Stimulated activated CD4-positive, alpha-beta T cell treated with anti-CD3 and anti-CD28 coated beads, Interleukin-15, amount 100 ng/mL, for 24 hours (primary cell): ENCODE measurements at regions not wholly inside any gene's neighbourhood (a gene's known extent, or its start where the extent isn't known, plus 50 kb on each side); places are given as distances from the start of the nearest gene placed in this dataset.
"Not testable (repeated sequence)": the region's sequence is repeated elsewhere in the genome, so short reads cannot be mapped to it uniquely, and the experiment has no call there.

Experiments used
- DNase-seq: peaks from one replicate; pipeline ENCODE4 v3.0.0-alpha.2; 2020

GRCh38 chr2:167575276-167575675 lies 672.1 kb downstream of the STK39 start:
- DNase-seq = no peak

- DNase-seq = no peak
Observed at GRCh38 chr2:167572883-167573619, 674.3 kb downstream of the STK39 start.

GRCh38 chr2:167570370-167570769 lies 677.0 kb downstream of the STK39 start:
- no peak for DNase-seq

DNA sequence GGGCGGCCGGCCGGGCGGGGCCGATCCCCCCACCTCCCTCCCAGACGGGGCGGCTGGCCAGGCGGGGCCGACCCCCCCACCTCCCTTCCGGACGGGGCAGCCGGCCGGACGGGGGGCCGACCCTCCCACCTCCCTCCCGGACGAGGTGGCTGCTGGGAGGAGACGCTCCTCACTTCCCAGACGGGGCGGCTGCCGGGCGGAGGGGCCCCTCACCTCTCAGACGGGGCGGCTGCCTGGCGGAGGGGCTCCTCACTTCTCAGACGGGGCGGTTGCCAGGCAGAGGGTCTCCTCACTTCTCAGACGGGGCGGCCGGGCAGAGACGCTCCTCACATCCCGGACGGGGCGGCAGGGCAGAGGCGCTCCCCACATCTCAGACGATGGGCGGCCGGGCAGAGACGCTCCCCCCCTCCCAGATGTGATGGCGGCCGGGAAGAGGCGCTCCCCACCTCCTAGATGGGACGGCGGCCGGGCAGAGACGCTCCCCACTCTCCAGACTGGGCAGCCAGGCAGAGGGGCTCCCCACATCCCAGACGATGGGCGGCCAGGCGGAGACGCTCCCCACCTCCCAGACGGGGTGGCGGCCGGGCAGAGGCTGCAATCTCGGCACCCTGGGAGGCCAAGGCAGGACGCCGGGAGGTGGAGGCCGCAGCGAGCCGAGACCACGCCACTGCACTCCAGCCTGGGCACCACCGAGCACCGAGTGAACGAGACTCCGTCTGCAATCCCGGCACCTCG lies 675.8 kb downstream of the XIRP2 start:
- not testable (repeated sequence) for DNase-seq

DNA sequence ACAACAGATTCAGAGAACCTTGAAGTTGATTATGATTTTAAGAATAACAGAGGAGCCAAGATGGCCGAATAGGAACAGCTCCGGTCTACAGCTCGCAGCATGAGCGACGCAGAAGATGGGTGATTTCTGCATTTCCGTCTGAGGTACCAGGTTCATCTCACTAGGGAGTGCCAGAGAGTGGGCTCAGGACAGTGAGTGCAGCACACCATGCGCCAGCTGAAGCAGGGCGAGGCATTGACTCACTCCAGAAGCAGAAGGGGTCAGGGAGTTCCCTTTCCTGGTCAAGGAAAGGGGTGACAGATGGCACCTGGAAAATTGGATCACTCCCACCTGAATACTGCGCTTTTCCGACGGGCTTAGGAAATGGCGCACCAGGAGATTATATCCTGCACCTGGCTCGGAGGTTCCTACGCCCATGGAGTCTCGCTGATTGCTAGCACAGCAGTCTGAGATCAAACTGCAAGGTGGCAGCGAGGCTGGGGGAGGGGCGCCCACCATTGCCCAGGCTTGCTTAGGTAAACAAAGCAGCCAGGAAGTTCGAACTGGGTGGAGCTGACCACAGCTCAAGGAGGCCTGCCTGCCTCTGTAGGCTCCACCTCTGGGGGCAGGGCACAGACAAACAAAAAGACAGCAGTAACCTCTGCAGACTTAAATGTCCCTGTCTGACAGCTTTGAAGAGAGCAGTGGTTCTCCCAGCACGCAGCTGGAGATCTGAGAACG lies 670.2 kb downstream of the XIRP2 start:
- not testable (repeated sequence) for DNase-seq

GRCh38 chr2:167555098-167555720 lies 666.9 kb downstream of the XIRP2 start:
- no peak for DNase-seq

GRCh38 chr2:167553635-167554034 lies 665.4 kb downstream of the XIRP2 start:
- DNase-seq = no peak

DNA sequence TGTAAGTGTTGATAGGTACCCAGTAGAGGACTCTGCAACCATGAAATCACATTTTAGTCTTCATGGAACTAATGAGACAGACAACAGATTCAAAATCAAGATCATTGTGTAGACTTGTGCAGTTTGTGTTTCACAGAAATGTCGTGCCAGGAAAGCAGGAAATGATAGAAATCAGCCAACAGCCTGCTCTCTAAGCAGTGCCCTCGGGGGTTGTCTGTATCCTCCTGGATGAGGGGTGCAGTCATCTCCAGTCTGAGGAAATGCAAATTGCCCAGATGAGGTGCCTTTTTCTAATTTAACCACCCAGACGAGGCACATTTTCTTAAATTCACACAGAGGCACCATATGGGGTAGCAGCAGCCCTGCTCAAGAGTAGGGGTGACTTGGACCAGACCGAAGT lies 663.1 kb downstream of the XIRP2 start:
- no peak for DNase-seq

DNA sequence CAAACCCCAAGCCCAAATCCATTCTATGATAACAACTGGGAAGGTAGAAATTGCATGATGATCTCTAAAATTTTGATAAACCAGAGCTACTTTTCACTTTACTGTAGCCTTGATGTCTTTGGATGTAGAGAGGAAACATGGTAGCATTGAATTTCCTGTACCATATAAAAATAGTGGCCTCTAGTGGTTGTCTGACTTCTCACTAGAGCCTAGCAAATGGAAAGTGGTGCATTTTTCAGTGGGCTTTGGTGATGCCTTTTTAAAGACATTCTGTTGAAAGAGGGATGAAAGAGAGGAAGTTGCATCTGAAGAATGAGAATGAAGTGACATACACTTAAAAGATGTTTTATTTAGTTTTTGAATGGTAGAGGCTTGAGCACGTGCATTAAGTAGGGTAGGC lies 662.2 kb downstream of the XIRP2 start:
- DNase-seq = no peak

DNA sequence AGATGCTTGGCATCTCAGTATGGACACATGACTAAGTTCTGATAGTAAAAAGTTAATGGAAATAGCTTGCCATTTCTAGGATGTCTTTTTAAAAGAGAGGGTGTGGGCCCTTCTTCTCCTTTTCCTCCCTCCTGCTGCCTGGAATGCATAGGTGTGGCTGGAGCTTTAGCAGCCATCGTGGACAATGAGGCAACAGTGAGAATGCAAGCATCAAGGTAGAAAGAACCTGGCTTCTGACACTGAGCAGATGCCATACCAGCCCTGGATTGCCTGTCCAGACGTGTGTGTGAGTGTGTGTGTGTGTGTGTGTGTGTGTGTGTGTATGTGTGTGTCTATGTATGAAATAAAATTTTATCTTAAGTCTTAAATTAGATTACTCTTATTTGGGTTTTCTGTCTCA lies 660.1 kb downstream of the XIRP2 start:
- DNase-seq = no peak

- DNase-seq = no peak
Observed at GRCh38 chr2:167544602-167545001, 656.3 kb downstream of the XIRP2 start.

GRCh38 chr2:167543721-167544120 lies 655.4 kb downstream of the XIRP2 start:
- no peak for DNase-seq

DNA sequence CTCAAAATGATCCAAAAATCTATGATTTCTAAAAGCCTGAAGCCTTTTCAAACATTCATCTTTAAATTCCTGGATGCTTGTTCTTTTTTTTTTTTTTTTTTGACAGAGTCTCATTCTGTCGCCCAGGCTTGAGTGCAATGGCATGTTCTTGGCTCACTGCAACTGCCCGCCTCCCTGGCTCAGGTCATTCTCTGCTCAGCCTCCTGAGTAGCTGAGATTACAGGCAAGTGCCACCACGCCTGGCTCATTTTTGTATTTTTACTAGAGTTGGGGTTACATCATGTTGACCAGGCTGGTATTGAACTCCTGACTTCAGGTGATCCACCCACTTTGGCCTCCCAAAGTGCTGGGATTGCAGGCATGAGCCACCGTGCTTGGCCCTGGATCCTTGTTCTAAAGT lies 649.5 kb downstream of the XIRP2 start:
- no peak for DNase-seq

- DNase-seq = no peak
Observed at GRCh38 chr2:167534443-167534842, 646.2 kb downstream of the XIRP2 start.

DNA sequence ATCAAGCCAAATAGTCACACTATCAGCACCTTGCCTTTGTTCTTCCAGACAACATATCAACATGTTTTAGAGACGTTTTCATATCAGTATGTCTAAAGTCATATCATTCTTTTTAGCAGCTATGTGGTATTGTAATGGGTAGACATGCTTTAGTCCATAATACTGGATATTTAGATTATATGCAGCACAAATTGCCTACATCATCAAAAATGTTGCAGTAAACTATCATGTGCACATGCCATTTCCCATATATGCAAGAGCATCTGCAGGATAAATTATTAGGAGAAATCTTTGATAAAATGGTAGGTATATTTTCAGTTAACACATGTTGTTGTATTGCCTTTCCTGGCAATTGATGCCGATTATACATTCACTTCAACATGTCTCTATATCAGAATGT lies 636.5 kb downstream of the XIRP2 start:
- no peak for DNase-seq

GRCh38 chr2:167510071-167510759 lies 621.9 kb downstream of the XIRP2 start:
- no peak for DNase-seq

- DNase-seq = no peak
Observed at GRCh38 chr2:167509586-167509985, 621.3 kb downstream of the XIRP2 start.

DNA sequence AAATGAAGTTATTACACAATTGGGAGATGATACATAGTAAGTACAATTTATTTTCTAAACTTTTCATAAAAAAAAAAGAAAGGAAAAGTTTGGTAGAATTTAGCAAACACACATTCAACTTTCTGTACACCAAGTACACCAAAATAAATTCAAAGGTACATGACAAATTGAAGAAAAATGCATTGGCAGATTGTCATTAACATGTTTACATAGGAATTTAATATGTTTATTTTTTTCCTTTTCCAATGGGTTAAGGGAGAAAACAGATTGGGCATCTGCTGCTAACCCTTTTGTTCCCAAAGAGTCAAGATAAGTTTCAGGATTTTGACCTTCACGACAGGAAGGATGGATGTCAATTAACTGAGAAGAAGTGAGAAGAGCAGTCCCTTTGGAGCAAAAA lies 620.4 kb downstream of the XIRP2 start:
- DNase-seq = no peak

- DNase-seq = no peak
Observed at GRCh38 chr2:167506395-167506794, 618.1 kb downstream of the XIRP2 start.

DNA sequence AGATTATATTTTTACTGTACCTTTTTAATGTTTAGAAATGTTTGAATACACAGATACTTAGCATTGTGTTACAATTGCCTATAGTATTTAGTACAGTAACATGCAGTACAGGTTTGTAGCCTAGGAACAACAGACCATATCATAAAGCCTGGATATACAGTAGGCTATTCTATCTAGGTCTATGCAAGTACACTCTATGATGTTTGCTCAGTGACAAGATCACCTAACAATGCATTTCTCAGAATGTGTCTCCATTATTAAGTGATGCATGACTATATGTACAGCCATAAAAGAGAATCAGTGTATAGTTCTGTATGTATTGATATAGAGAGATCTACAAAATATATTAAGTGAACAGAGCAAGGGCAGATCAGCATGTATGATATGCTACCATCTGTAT lies 616.4 kb downstream of the XIRP2 start:
- no peak for DNase-seq

GRCh38 chr2:167504061-167504460 lies 615.8 kb downstream of the XIRP2 start:
- DNase-seq = no peak

- DNase-seq = no peak
Observed at GRCh38 chr2:167501618-167502017, 613.3 kb downstream of the XIRP2 start.

DNA sequence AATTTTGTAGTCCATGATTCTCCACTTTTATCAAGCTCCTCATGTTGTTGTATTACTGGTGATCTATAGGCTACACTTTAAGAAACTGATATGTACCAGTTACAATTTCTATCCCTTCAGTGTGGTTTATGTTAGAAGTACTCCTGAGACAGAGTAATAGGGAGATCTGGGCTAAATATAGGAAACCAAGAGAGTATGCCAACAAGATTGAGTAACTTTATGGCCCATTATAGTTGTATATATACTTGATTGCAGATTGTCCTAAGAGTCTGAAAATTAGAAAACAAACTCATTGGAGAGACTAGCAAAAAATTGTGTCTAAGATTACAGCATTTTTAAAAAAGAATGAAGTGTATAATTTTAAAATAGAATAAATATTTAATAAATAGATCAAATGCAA lies 605.6 kb downstream of the XIRP2 start:
- DNase-seq = no peak
